ENCODE measurements at regions not wholly inside any gene's neighbourhood (a gene's known extent, or its start where the extent isn't known, plus 50 kb on each side); places are given as distances from the start of the nearest gene placed in this dataset.

DNA sequence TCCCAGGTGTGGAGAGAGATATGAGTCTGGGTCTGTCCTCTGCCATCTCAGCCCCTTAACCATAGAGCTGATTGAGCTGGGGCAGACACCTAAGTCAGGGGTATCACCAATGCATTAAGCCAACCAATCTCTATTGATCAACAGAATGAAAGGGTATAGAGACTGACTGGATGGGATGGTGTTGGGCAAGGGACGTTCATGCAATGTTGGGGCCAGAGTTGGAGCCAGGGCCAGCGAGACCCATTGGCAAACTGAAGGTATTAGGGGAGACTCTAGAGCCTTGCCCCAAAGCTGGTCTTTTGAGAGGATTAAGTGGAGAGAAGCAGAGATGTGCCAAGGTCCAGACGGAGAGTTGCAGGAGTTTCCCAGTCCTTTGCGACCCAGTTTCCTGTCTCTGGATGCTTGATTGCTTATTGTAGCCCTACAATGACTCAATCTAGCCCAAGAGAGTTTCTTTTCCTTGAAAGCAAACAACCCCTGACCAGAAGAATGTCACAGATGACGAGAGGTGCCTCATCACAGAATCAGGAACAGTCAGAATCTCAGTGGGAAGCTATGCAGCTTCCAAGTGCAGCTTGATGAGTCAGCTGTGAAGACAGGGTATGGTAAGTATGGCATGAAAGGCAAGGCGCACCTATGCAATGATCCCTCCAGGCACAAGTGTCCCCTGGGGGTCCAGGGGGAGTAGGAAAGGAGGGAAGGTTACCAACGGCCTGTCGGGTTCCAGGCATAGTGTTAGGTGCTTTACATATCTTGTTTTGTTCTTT, 137.2 kb downstream of the UTP18 start:
- H3K36me3 ChIP-seq = no peaks in the 10 kb centered on the region
- ATAC-seq = no peak
- intact Hi-C loops (cut with DNase I) = no loop called here
- H3K4me1 ChIP-seq = no peaks in the 10 kb centered on the region
- no peak overlapping the region for H3K27ac ChIP-seq
- H3K9me3 ChIP-seq = no peaks in the 10 kb centered on the region
- TF ChIP-seq, protein P1, sequence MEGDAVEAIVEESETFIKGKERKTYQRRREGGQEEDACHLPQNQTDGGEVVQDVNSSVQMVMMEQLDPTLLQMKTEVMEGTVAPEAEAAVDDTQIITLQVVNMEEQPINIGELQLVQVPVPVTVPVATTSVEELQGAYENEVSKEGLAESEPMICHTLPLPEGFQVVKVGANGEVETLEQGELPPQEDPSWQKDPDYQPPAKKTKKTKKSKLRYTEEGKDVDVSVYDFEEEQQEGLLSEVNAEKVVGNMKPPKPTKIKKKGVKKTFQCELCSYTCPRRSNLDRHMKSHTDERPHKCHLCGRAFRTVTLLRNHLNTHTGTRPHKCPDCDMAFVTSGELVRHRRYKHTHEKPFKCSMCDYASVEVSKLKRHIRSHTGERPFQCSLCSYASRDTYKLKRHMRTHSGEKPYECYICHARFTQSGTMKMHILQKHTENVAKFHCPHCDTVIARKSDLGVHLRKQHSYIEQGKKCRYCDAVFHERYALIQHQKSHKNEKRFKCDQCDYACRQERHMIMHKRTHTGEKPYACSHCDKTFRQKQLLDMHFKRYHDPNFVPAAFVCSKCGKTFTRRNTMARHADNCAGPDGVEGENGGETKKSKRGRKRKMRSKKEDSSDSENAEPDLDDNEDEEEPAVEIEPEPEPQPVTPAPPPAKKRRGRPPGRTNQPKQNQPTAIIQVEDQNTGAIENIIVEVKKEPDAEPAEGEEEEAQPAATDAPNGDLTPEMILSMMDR (IDR thresholded peaks at IDR 0.05) = no peak
- H3K27me3 ChIP-seq = peaks cover 0 to 8% of the 10 kb centered on the region in 2 donors
- DNase-seq = no peak
- H3K4me3 ChIP-seq = no peak overlapping the region

DNA sequence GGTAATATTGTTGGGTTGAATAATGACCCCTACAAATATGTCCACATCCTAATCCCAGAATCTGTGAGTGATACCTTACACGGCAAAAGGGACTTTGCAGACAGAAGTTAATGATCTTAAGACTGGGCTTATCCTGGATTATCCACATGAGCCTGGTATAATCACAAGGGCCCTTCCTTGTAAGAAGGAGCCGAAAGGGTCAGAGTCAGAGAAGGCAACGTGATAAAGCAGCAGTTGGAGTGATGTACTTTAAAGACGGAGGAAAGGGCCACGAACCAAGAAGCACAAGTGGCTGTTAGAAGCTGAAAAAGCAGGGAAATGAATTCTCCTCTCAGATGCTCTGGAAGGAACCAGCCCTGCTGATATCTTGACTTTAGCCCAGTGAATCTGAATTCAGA, 137.8 kb downstream of the UTP18 start:
- TF ChIP-seq, protein P1 (IDR thresholded peaks at IDR 0.05) = no peak
- Histone ChIP-seq H3K36me3 (no peaks in the 10 kb centered on the region), H3K27me3 (peaks cover 0 to 8% of the 10 kb centered on the region in 2 donors), H3K9me3 (no peaks in the 10 kb centered on the region), H3K27ac (no peak overlapping the region), H3K4me1 (no peaks in the 10 kb centered on the region), H3K4me3 (no peak overlapping the region)
- DNase-seq (no peak), ATAC-seq (no peak)
- intact Hi-C loops (cut with DNase I) = no loop called here

DNA sequence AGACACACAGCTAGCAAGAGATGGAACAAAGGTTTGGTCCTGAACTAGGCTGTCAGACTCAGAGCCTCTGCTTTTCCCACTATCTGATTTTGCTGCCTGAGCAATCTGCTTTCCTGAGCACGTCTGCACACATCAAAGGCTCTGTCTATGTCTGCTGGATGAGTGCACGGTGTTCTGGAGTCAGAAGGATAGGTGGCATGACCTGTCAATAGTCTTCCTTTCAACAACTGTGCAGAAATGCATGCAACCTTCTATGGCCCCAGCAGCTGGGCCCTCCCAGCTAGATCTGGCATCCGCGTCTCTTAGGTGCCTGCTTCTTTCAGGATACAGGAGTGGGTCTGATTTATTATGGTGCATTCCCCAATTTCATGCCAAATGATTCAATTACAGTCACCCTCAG, 138.3 kb downstream of the UTP18 start:
- DNase-seq (no peak), ATAC-seq (no peak)
- Histone ChIP-seq H3K4me3 (no peak overlapping the region), H3K36me3 (no peaks in the 10 kb centered on the region), H3K9me3 (no peaks in the 10 kb centered on the region), H3K4me1 (no peaks in the 10 kb centered on the region), H3K27ac (no peak overlapping the region), H3K27me3 (peaks cover 0 to 7% of the 10 kb centered on the region in 2 donors)
- intact Hi-C loops (cut with DNase I) = no loop called here
- TF ChIP-seq, protein P1 (IDR thresholded peaks at IDR 0.05) = no peak

DNA sequence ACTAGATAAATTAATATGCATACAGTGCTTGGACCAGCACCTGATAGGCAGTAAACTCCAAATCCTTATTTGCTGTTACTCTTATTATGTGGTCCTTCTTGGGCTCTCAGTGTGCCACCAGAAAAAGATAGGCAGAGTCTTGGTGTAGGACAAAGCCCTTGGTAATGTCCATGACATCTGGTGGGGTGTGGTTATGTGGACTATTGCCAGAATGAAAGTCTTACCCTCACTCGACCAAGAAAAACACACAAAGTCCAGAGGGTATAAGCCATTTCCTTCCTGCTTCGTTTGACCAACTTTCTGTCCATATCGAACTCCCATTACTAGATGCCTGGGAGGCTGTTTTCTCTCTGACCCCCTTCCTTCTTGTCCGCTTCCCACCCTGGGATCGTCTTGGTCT, 140.9 kb downstream of the UTP18 start:
- TF ChIP-seq, protein P1 (IDR thresholded peaks at IDR 0.05) = no peak
- H3K27me3 ChIP-seq = no peaks in the 10 kb centered on the region

DNA sequence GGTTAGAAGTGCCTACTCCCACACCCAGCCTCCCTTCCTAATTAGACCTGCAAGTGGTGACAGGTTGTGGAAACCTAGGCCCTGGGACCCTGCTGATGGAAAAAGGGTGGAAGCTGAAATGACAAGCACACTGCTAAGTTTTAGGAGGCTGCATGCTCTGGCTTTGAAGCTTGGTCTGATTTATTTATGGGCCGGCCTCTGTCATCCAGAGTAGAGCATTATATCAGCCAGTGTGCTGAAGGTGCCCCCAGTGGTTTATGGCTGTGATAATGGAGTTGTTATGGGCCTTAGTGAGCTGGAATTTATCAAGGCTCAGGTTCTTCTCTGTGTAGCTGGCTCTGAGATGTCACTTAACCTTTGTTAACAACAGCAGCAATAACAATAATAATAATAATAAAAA, 142.6 kb downstream of the UTP18 start:
- H3K27ac ChIP-seq = no peak overlapping the region
- no peak for DNase-seq
- TF ChIP-seq, protein P1 (IDR thresholded peaks at IDR 0.05) = no peak
- intact Hi-C loops (cut with DNase I) = no loop called here
- no peak for ATAC-seq
- H3K9me3 ChIP-seq = no peaks in the 10 kb centered on the region
- H3K36me3 ChIP-seq = no peaks in the 10 kb centered on the region
- no peaks in the 10 kb centered on the region for H3K27me3 ChIP-seq
- H3K4me1 ChIP-seq = no peaks in the 10 kb centered on the region
- H3K4me3 ChIP-seq = no peak overlapping the region

More for the DNA sequence above, 140.9 kb downstream of the UTP18 start:
- H3K9me3 ChIP-seq = no peaks in the 10 kb centered on the region
- intact Hi-C loops (cut with DNase I) = no loop called here
- H3K4me1 ChIP-seq = no peaks in the 10 kb centered on the region
- no peak overlapping the region for H3K27ac ChIP-seq
- no peak for ATAC-seq
- no peak overlapping the region for H3K4me3 ChIP-seq
- H3K36me3 ChIP-seq = no peaks in the 10 kb centered on the region
- DNase-seq = no peak

All from left lung (tissue), 4 donors.